PC-3 (cell line): ENCODE measurements at regions not wholly inside any gene's neighbourhood (a gene's known extent, or its start where the extent isn't known, plus 50 kb on each side); places are given as distances from the start of the nearest gene placed in this dataset.
A peak's percentile ranks its signal among the peaks of the same experiment; 100 is the strongest.

Experiments
- ATAC-seq: fragments of 200-7000 bp; cut with Tn5 transposase; 2 replicates; pipeline ENCODE4 v1.9.1; 2020; ENCODE audit warnings: mild to moderate bottlenecking, moderate library complexity
- BruUV-seq: library from RNA; stranded (reverse); fragments of 400-500 nt; replicated peaks from 2 replicates; lab custom pipeline; 2021; lab: Mats Ljungman, UMichigan
- CTCF ChIA-PET: fragments of 300-600 bp; sonication (Branson Sonifier 250); formaldehyde crosslinking; loops from one replicate; lab custom pipeline; 2022; ENCODE audit warnings: antibody characterized with exemption; lab: Charles Lee
- POLR2A ChIA-PET: fragments of 300-600 bp; sonication (Branson Sonifier 250); formaldehyde crosslinking; loops from one replicate; lab custom pipeline; 2022; ENCODE audit warnings: antibody characterized with exemption; ENCODE audit not compliant: unreplicated experiment; lab: Charles Lee
- DNase-seq: peaks from one replicate; pipeline ENCODE4 v3.0.0-alpha.2; 2015
- H2AFZ ChIP-seq: fragments of 300-600 bp; sonication (generic); 2 replicates; pipeline ENCODE4 v1.6.0; 2016; ENCODE audit warnings: antibody characterized with exemption, low read length
- H3F3A ChIP-seq: fragments of 300-600 bp; sonication (generic); one replicate; pipeline ENCODE4 v1.6.0; 2017; ENCODE audit warnings: antibody characterized with exemption, low read length, control low read depth, mild to moderate bottlenecking; ENCODE audit not compliant: unreplicated experiment
- H3K27ac ChIP-seq: fragments of 300-600 bp; sonication (generic); 2 replicates; pipeline ENCODE4 v1.5.1; 2016; ENCODE audit warnings: mild to moderate bottlenecking, low read length
- H3K27me3 ChIP-seq: fragments of 300-600 bp; sonication (generic); 2 replicates; pipeline ENCODE4 v1.6.1; 2016; ENCODE audit warnings: low read length, mixed read lengths
- H3K36me3 ChIP-seq: fragments of 300-600 bp; sonication (generic); 2 replicates; pipeline ENCODE4 v1.6.1; 2016; ENCODE audit warnings: low read depth, mixed run types, low read length, mixed read lengths
- H3K4me1 ChIP-seq: fragments of 300-600 bp; sonication (generic); 2 replicates; pipeline ENCODE4 v1.5.1; 2016; ENCODE audit warnings: low read length; ENCODE audit not compliant: insufficient read depth
- H3K4me2 ChIP-seq: fragments of 300-600 bp; sonication (generic); 2 replicates; pipeline ENCODE4 v1.6.0; 2016; ENCODE audit warnings: low read length
- H3K4me3 ChIP-seq: fragments of 300-600 bp; sonication (generic); 2 replicates; pipeline ENCODE4 v1.5.1; 2016; ENCODE audit warnings: mild to moderate bottlenecking, low read length, mixed read lengths
- H3K79me2 ChIP-seq: fragments of 300-600 bp; sonication (generic); 2 replicates; pipeline ENCODE4 v1.6.1; 2017; ENCODE audit warnings: low read length, mixed read lengths
- H3K9ac ChIP-seq: fragments of 300-600 bp; sonication (generic); 2 replicates; pipeline ENCODE4 v1.6.0; 2016; ENCODE audit warnings: mild to moderate bottlenecking, low read length
- H3K9me2 ChIP-seq: fragments of 300-600 bp; sonication (generic); replicated peaks from 2 replicates; pipeline ENCODE4 v1.6.1; 2016; ENCODE audit warnings: mixed run types, low read length, mixed read lengths
- H3K9me3 ChIP-seq: fragments of 300-600 bp; sonication (generic); 2 replicates; pipeline ENCODE4 v1.6.1; 2016; ENCODE audit warnings: low read length, mixed read lengths
- H4K20me1 ChIP-seq: fragments of 300-600 bp; sonication (generic); 2 replicates; pipeline ENCODE4 v1.6.1; 2016; ENCODE audit warnings: low read length, mixed read lengths
- CTCF ChIP-seq: fragments of 300-600 bp; sonication (generic); conservative IDR thresholded peaks from 2 replicates; pipeline ENCODE4 v1.5.1; 2017; ENCODE audit warnings: antibody characterized with exemption, low read depth, mild to moderate bottlenecking, low read length
- EZH2 ChIP-seq: fragments of 300-600 bp; sonication (generic); IDR thresholded peaks from one replicate; pipeline ENCODE4 v1.6.1; 2017; ENCODE audit warnings: antibody characterized with exemption, mild to moderate bottlenecking, low read length; ENCODE audit not compliant: unreplicated experiment
- EZH2phosphoT487 ChIP-seq: fragments of 300-600 bp; sonication (generic); IDR thresholded peaks from 2 replicates; pipeline ENCODE4 v1.6.1; 2018; ENCODE audit warnings: mild to moderate bottlenecking, antibody characterized with exemption, low read length, borderline replicate concordance
- intact Hi-C: fragments of 100-400 bp; cut with micrococcal nuclease; formaldehyde crosslinking; loops from 2 replicates; pipeline ENCODE4 v1.9.0; 2023

GRCh38 chr12:12017135-12017581 lies 53.6 kb upstream of the BCL2L14 start:
- ATAC-seq (no peak), DNase-seq (no peak)
- TF ChIP-seq CTCF = no peak
- no peak for TF ChIP-seq EZH2phosphoT487
- no peak for TF ChIP-seq EZH2
- Histone ChIP-seq H3K4me2 (no peak overlapping the region), H3K36me3 (no peaks in the 10 kb centered on the region), H3K4me1 (peaks cover 7% of the 10 kb centered on the region; the same call in 1 of the 2 replicates), H3K9me2 (no peaks in the 10 kb centered on the region), H3K9ac (no peak overlapping the region), H3K79me2 (no peaks in the 10 kb centered on the region), H2AFZ (no peak overlapping the region), H3K4me3 (no peak overlapping the region), H4K20me1 (no peaks in the 10 kb centered on the region), H3K27ac (no peak overlapping the region), H3K27me3 (no peaks in the 10 kb centered on the region), H3K9me3 (no peaks in the 10 kb centered on the region), H3F3A (no peaks in the 10 kb centered on the region)
- intact Hi-C loops = no loop called here
- ChIA-PET CTCF (no interaction called here), POLR2A (no interaction called here)
- no TSS peak for BruUV-seq

GRCh38 chr12:12017798-12018197 lies 52.9 kb upstream of the BCL2L14 start:
- Histone ChIP-seq H3K36me3 (no peaks in the 10 kb centered on the region), H3K9me3 (no peaks in the 10 kb centered on the region), H3K9me2 (no peaks in the 10 kb centered on the region), H4K20me1 (no peaks in the 10 kb centered on the region), H3K4me1 (peaks cover 7% of the 10 kb centered on the region; the same call in 1 of the 2 replicates), H3K9ac (no peak overlapping the region), H3K27me3 (no peaks in the 10 kb centered on the region), H3K79me2 (no peaks in the 10 kb centered on the region), H3F3A (no peaks in the 10 kb centered on the region), H3K4me2 (no peak overlapping the region), H3K27ac (no peak overlapping the region), H2AFZ (no peak overlapping the region), H3K4me3 (no peak overlapping the region)
- ATAC-seq (no peak), DNase-seq (no peak)
- no TSS peak for BruUV-seq
- TF ChIP-seq CTCF = peak; percentile 42
- no peak for TF ChIP-seq EZH2phosphoT487
- intact Hi-C loops = no loop called here
- ChIA-PET CTCF (no interaction called here), POLR2A (no interaction called here)

- intact Hi-C loops = no loop called here
- BruUV-seq = no TSS peak
- ATAC-seq = peak; percentile 18; the same call in 1 of the 2 replicates
These were observed 52.3 kb upstream of the BCL2L14 start for GRCh38 chr12:12018454-12018853.

More at GRCh38 chr12:12018454-12018853, 52.3 kb upstream of the BCL2L14 start:
- DNase-seq = peak; percentile 40
- Histone ChIP-seq H3K4me2 (no peak overlapping the region), H2AFZ (no peak overlapping the region), H3K36me3 (no peaks in the 10 kb centered on the region), H4K20me1 (no peaks in the 10 kb centered on the region), H3K9me2 (no peaks in the 10 kb centered on the region), H3F3A (no peaks in the 10 kb centered on the region), H3K79me2 (no peaks in the 10 kb centered on the region), H3K27ac (no peak overlapping the region), H3K27me3 (no peaks in the 10 kb centered on the region), H3K9me3 (no peaks in the 10 kb centered on the region), H3K9ac (no peak overlapping the region), H3K4me3 (no peak overlapping the region), H3K4me1 (peaks cover 7% of the 10 kb centered on the region; the same call in 1 of the 2 replicates)
- POLR2A ChIA-PET = no interaction called here
- no peak for TF ChIP-seq EZH2phosphoT487
- TF ChIP-seq CTCF = no peak
- TF ChIP-seq EZH2 = no peak
- CTCF ChIA-PET = no interaction called here
